ES-I3 (cell line): ENCODE measurements at regions not wholly inside any gene's neighbourhood (a gene's known extent, or its start where the extent isn't known, plus 50 kb on each side); places are given as distances from the start of the nearest gene placed in this dataset.

Source experiments
- H3K36me3 ChIP-seq: 2 replicates; pipeline ENCODE4 v1.6.1; 2013; ENCODE audit warnings: mild to moderate bottlenecking, low read length, control low read depth, moderate library complexity; ENCODE audit not compliant: insufficient read depth
- H3K4me1 ChIP-seq: 2 replicates; pipeline ENCODE4 v1.6.1; 2013; ENCODE audit warnings: mild to moderate bottlenecking, control low read depth, low read length; ENCODE audit not compliant: insufficient read depth
- H3K9ac ChIP-seq: 2 replicates; pipeline ENCODE4 v1.6.1; 2013; ENCODE audit warnings: low read depth, mild to moderate bottlenecking, low read length, moderate library complexity
- H3K9me3 ChIP-seq: 2 replicates; pipeline ENCODE4 v1.6.1; 2013; ENCODE audit warnings: mild to moderate bottlenecking, low read length, moderate library complexity; ENCODE audit not compliant: control insufficient read depth, insufficient read depth

DNA sequence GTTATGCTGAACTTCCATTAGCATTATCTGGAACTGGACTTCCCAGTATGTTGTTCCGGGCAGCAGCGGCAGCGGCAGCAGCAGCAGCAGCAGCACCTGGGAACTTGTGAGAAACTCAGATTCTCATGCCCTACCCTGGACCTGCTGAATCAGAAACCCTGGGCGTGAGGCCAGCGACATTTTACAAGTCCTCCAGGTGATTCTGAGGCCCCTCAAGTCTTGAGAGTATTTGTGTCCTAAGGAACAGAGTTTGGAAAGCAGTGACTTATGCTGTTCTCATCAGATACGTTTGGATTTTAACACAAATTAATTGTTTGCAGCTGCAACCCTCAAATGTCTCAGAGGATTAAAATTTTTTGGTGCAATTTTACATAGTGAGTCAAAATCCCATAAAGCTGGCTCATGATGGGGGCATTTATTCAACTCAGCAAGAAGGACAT, 157.2 kb upstream of the KAZN start:
- H3K4me1 ChIP-seq: no peaks in the 10 kb centered on the region
- H3K9ac ChIP-seq: no peak overlapping the region
- H3K9me3 ChIP-seq: no peaks in the 10 kb centered on the region
- H3K36me3 ChIP-seq: no peaks in the 10 kb centered on the region

DNA sequence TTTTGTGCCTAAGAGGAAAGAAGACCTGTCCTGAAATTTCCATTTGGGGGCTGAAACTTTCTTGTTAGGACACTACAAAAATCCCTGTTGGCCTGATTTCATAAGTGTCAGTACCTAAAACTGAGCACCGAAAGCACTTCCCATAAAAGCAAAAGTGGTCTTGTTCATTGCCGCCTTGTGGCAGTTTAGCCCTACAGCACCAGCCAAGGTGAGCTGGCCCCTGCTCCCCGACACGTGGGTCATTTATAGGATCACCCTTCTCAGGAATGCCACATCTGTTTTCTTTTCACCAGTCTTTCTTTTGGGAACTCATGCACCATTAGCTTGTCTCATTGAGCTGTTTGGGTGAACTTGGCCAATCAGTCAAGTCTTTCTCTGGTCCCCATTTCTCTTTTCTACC, 155.8 kb upstream of the KAZN start:
- no peak overlapping the region for H3K9ac ChIP-seq

DNA sequence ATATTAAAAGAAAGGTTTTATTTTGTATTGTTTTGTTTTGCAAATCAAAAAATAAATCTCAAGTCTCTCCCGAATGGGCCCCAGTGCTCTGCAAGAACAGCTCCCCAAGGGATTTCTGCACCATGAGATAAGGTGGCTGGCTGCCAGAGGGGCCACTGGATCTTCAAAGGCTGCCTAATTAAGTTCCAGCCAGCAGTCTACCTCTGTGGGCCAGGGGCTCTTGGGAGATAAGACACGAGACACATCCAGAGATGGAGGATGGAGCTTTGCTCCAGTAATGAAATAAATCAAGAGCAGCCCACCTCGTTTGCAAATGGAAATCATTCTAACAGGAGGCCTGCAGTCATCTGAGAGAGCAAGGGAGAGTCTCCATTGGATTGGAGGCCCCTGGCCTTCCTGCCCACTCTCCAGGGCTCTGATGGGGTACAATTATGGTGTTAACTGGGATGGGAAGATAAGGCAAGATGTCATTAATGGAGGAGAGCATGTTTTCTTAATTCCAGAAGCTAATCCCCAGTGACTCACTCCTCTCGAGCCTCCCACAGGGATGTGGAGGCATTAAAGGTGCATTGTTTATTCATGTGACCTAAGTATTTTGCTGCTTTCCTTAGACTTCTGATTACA, 155.2 kb upstream of the KAZN start:
- H3K9me3 ChIP-seq: no peaks in the 10 kb centered on the region
- no peaks in the 10 kb centered on the region for H3K4me1 ChIP-seq
- H3K36me3 ChIP-seq: no peaks in the 10 kb centered on the region
- no peak overlapping the region for H3K9ac ChIP-seq

More for the DNA sequence above, 155.8 kb upstream of the KAZN start:
- H3K4me1 ChIP-seq: no peaks in the 10 kb centered on the region
- H3K9me3 ChIP-seq: no peaks in the 10 kb centered on the region
- no peaks in the 10 kb centered on the region for H3K36me3 ChIP-seq

DNA sequence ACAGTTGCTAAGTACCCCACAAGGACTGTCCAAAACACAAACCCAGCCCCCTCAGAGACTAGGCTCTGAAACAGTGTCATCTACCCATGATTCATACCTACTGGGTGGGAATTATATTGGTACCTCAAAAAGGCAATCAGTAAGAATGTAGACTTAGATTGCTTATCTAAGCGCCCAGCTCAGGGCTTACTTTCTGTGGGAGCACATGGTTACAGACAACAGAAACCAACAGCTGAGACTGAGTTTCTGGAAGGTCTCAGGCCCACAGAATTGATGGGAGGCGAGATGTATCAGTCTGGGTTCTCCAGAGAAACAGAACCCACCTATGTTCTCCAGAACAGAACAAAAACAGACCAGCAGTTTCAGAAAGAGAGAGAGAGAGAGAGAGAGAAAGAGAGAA, 147.3 kb upstream of the KAZN start:
- no peaks in the 10 kb centered on the region for H3K9me3 ChIP-seq
- H3K9ac ChIP-seq: no peak overlapping the region
- no peaks in the 10 kb centered on the region for H3K36me3 ChIP-seq
- no peaks in the 10 kb centered on the region for H3K4me1 ChIP-seq

DNA sequence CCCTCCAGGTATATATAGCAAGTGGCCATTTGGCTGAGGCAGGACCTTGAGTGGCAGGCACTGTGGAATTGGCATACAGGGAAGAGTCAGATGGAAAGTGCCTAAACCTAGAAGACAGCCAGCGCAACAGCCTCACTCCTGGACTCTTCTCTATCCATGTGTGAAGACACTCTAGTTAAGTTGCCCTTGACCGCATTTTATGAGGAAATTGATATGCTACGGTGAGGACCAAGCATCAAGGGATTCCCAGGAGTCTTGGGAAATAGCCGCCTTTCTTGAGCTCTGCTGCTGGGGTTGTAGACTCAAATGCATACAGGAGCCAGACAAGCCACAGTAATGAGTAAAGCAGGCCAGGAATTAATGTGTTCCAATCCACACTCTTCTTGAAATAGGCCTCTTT, 145.9 kb upstream of the KAZN start:
- H3K36me3 ChIP-seq: no peaks in the 10 kb centered on the region
- no peak overlapping the region for H3K9ac ChIP-seq

DNA sequence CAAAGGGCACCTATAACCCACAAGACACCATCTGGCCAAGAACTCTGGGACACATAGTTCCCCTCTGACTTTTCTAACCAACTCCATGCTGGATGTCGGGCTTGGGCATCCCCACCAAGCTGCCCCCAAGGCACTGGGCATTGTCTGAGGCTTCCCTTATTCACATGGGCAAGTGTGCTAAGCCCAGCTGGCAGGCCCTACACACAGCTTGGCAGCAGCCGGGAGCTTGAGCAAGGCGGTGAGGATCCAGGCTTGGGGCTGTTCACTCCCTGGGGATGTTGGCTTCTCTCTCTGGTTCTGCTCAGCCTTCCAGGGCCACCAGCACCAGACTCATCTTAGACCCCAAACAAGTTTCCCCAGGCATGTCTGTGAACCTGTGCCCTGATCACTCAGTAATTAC, 138.3 kb upstream of the KAZN start:
- no peaks in the 10 kb centered on the region for H3K4me1 ChIP-seq
- H3K36me3 ChIP-seq: no peaks in the 10 kb centered on the region
- no peak overlapping the region for H3K9ac ChIP-seq
- no peaks in the 10 kb centered on the region for H3K9me3 ChIP-seq

More for the DNA sequence above, 145.9 kb upstream of the KAZN start:
- H3K4me1 ChIP-seq: no peaks in the 10 kb centered on the region
- no peaks in the 10 kb centered on the region for H3K9me3 ChIP-seq

DNA sequence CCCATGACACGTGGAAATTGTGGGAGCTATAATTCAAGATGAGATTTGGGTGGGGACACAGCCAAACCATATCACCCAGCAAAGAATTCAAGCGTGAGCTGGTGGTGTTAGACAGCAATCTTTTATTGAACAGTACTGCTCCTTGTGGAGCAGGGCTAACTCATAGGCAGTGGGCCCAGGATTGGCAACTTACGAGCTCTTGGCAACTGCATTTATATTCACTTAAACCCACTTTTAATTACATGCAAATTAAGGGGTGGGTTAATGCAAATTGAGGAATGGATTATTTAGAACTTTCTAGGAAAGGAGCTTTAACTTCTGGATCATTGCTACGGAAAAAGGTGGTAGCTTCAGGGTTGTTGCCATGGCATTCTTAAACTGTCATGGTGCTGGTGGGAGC, 135.6 kb upstream of the KAZN start:
- Histone ChIP-seq H3K9me3 (no peaks in the 10 kb centered on the region), H3K9ac (no peak overlapping the region), H3K36me3 (no peaks in the 10 kb centered on the region), H3K4me1 (no peaks in the 10 kb centered on the region)

DNA sequence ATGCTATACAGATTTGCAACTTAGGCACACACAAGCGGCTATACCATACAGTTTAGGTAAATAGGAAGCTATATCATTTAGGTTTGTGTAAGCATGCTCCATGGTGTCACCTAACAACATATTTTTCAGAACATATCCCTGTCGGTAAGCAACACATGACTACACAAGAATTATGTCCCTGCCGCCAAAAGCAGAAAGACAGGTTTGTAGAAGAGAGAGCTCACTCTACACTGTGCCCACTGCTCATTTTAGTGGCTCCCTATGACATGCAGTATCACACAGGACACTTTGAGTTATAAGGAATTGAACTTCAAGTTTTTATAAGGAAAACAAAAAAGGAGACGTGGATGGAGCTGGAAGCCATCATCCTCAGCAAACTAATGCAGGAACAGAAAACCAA, 132.5 kb upstream of the KAZN start:
- no peaks in the 10 kb centered on the region for H3K4me1 ChIP-seq
- H3K9me3 ChIP-seq: no peaks in the 10 kb centered on the region
- H3K36me3 ChIP-seq: no peaks in the 10 kb centered on the region
- H3K9ac ChIP-seq: no peak overlapping the region

DNA sequence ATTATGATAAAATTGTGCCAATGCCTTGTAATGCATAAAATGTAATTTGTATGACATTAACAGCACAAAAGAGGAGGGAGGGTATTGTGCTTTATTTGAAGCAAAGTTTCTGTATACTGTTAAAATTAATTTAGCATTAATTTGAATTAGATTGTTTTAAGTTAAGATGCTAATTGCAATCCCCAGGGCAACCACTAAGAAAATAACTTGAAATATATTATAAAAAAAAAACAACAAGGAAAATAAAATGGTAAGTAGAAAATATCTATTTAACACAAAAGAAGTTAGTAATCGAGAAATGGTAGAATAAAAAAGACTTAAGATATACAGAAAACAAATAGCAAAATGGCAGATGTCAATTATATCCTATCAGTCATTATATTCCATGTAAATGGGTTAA, 131.4 kb upstream of the KAZN start:
- no peaks in the 10 kb centered on the region for H3K4me1 ChIP-seq
- H3K9me3 ChIP-seq: no peaks in the 10 kb centered on the region
- H3K9ac ChIP-seq: no peak overlapping the region
- no peaks in the 10 kb centered on the region for H3K36me3 ChIP-seq

DNA sequence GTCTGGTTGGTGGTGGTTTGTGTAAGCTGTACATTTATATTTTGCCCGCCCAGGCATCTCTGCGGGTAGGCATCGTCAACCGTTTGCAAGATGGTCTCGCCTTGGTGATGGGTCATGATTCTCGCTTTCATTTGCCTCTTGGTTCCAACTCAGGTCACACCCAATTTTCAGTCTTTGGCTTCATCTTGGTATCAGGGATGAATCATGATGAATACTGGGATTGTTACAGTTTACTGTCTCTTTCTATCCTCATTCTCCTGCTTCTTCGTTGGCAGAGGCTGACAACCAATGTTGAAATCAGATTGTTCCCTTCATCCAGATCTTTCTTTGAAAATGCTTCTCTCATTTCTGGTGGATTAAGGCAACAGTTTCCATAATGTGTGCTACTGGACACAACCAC, 129.7 kb upstream of the KAZN start:
- Histone ChIP-seq H3K4me1 (no peaks in the 10 kb centered on the region), H3K9me3 (no peaks in the 10 kb centered on the region), H3K9ac (no peak overlapping the region), H3K36me3 (no peaks in the 10 kb centered on the region)

DNA sequence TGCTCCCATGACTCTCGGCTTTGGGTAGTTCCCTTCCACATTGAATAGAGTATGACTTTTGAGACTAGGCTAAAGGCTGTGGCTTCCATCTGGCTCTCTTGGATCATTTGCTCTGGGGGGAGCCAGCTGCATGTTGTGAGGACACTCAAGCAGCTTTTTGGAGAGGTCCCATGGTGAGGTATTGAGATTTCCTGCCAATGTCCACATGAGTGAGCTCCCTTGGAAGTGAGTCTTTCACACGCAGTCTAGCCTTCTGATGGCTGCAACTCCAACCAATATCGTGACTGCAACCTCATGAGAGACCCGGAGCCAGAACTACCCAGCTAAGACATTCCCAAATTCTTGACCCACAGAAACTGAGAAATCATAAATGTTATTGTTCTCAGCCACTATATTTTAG, 127.7 kb upstream of the KAZN start:
- Histone ChIP-seq H3K9me3 (no peaks in the 10 kb centered on the region), H3K4me1 (no peaks in the 10 kb centered on the region), H3K9ac (no peak overlapping the region), H3K36me3 (no peaks in the 10 kb centered on the region)

DNA sequence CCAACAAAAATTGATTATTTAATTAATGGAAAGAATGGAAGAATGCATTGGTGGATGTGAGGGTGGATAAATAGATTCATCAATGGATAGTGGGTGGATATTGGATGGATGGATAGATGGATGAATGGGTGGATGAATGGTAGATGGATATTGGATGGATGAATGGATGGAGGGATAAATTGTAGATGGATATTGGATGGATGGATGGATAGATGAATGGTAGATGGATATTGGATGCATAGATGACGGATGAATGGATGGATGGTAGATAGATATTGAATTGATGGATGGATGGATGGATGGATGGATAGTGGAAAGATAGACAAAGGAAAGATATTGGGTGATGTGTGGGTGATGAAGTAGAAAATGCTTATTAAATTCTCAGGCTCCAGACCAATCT, 123.6 kb upstream of the KAZN start:
- no peaks in the 10 kb centered on the region for H3K36me3 ChIP-seq
- no peaks in the 10 kb centered on the region for H3K4me1 ChIP-seq
- no peak overlapping the region for H3K9ac ChIP-seq

DNA sequence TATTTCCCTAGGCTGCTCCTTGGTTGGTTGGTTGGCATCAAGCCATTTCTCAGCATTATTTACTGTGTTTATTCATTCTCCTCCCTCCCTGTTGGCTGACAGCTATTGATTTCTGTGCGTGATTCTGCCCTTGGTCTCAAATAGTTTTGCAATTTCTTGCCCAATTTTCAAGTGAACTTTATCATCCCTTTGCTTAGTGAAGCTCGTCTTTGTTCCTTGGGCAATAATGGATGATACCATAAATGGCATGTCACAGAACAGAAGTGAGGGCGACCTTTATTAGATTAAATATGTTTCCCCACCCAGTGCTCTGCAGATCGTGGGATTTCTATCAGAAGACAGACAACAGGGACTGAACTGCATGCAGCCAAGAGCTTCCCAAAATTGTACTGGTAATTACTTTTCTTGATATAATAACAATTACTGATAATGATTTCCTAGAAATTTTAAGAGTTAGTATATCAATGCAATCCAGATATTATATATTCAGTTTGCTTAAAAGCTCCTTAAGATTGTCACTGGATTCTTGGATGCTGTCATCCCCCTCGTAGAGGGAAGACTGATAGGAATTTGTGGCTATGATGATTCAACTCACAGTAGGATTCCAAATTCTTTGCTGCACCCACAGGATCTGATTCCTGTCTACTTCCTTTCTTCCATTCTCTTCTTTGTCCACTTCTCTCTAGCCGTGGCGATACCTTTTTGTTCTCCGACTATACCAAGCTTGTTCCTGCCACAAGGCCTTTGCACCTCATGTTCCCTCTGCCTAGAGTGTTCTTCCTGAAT, 122.1 kb upstream of the KAZN start:
- H3K4me1 ChIP-seq: no peaks in the 10 kb centered on the region
- no peak overlapping the region for H3K9ac ChIP-seq
- no peaks in the 10 kb centered on the region for H3K36me3 ChIP-seq
- H3K9me3 ChIP-seq: no peaks in the 10 kb centered on the region

More for the DNA sequence above, 123.6 kb upstream of the KAZN start:
- no peaks in the 10 kb centered on the region for H3K9me3 ChIP-seq

DNA sequence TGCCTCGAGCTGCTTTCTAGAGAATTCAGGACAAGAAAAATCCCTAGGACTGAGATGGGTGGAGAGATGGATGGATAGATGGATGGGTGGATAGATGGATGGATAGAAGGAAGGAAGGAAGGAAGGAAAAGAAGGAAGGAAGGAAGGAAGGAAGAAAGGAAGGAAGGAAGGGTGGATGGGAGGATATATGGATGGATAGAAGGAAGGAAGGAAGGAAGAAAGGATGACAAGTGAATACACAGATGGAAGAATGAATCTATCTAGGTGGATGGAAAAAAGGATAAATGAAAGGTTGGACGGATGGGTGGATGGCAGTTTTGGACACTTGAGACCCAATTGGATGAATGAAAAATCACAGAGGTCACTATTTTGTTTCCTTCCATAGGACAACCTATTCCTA, 120.4 kb upstream of the KAZN start:
- Histone ChIP-seq H3K36me3 (no peaks in the 10 kb centered on the region), H3K9me3 (no peaks in the 10 kb centered on the region), H3K4me1 (no peaks in the 10 kb centered on the region), H3K9ac (no peak overlapping the region)

DNA sequence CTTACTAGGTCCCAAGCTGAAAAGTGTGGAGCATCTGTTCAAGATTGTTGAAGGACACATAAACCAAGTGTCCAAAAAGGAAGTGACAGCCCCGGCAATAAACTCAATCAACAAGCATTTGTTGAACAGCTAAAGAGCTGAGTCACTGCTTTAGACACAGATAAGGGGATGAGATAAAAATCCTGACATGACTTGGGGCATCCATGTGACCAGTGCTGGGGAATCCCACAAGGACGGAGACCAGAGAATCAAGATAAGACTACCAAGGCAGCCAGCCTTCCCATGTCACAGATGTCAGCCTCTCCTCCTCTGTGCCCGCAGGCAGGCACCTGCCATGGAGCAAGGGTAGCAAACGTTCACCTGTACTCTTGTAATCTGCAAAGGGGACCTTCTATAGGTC, 118.6 kb upstream of the KAZN start:
- Histone ChIP-seq H3K9me3 (no peaks in the 10 kb centered on the region), H3K4me1 (no peaks in the 10 kb centered on the region), H3K9ac (no peak overlapping the region), H3K36me3 (no peaks in the 10 kb centered on the region)
